OCI-LY1 (cell line): ENCODE measurements at regions not wholly inside any gene's neighbourhood (a gene's known extent, or its start where the extent isn't known, plus 50 kb on each side); places are given as distances from the start of the nearest gene placed in this dataset.

ENCODE experiments used
- CTCF ChIP-seq: fragments of 200-600 bp; sonication (generic), shearing (Covaris generic); IDR thresholded peaks from 2 replicates; pipeline ENCODE4 v1.5.1; 2017; ENCODE audit warnings: mild to moderate bottlenecking, antibody characterized with exemption, low read length, moderate library complexity, mixed read lengths
- EZH2 ChIP-seq: fragments of 200-600 bp; sonication (generic), shearing (Covaris generic); IDR thresholded peaks from 2 replicates; pipeline ENCODE4 v1.8.0; 2017; ENCODE audit warnings: borderline replicate concordance, mixed run types, mild to moderate bottlenecking, antibody characterized with exemption, low read length, moderate library complexity, mixed read lengths

- TF ChIP-seq CTCF, result no peak
- no peak for TF ChIP-seq EZH2
These were observed 117.8 kb downstream of the GLI2 start for GRCh38 chr2:120853306-120854013.
